ENCODE measurements at regions not wholly inside any gene's neighbourhood (a gene's known extent, or its start where the extent isn't known, plus 50 kb on each side); places are given as distances from the start of the nearest gene placed in this dataset.

GRCh38 chr11:11076879-11077278, 219.0 kb upstream of the ZBED5 start:
- TF ChIP-seq CTCF (IDR thresholded peaks at IDR 0.05) (no peak), POLR2AphosphoS5 (IDR thresholded peaks at IDR 0.05) (no peak), POLR2A (IDR thresholded peaks at IDR 0.05) (no peak)
